ENCODE measurements at regions not wholly inside any gene's neighbourhood (a gene's known extent, or its start where the extent isn't known, plus 50 kb on each side); places are given as distances from the start of the nearest gene placed in this dataset.

- Histone ChIP-seq H3K27ac (ENCODE audit: low read depth in 2 of 2, low read length in 2 of 2) (no peak overlapping the region), H3K9ac (ENCODE audit: low read length in 3 of 3) (no peak overlapping the region), H3K9me3 (ENCODE audit: control insufficient read depth in 2 of 3, insufficient read depth in 1 of 3, low read length in 3 of 3) (peaks cover 2 to 16% (median 3%) of the 10 kb centered on the region in 3 donors), H3K4me3 (ENCODE audit: low read length in 3 of 3) (no peak overlapping the region), H3K27me3 (ENCODE audit: control insufficient read depth, insufficient read depth, low read length) (no peaks in the 10 kb centered on the region), H3K36me3 (ENCODE audit: control insufficient read depth in 2 of 3, insufficient read depth in 3 of 3, low read length in 3 of 3) (no peaks in the 10 kb centered on the region), H3K4me1 (ENCODE audit: control insufficient read depth in 2 of 3, insufficient read depth in 2 of 3, low read depth in 1 of 3, low read length in 3 of 3) (no peaks in the 10 kb centered on the region)
- FAIRE-seq (no peak), DNase-seq (peak in 1 of 5 donors; percentile 5)
- no peak for TF ChIP-seq CTCF (IDR thresholded peaks at IDR 0.05; ENCODE audit: borderline replicate concordance, extremely low read depth, insufficient read depth)
- intact Hi-C loops (cut with DNase I): no loop called here
These were observed 131.7 kb upstream of the THBS2 start for GRCh38 chr6:169385237-169385880.

GRCh38 chr6:169384291-169384690, 130.6 kb upstream of the THBS2 start:
- FAIRE-seq (no peak), DNase-seq (peak in 1 of 5 donors; percentile 3)
- no peak overlapping the region for H3K4me3 ChIP-seq (ENCODE audit: low read length in 3 of 3)
- no peaks in the 10 kb centered on the region for H3K36me3 ChIP-seq (ENCODE audit: control insufficient read depth in 2 of 3, insufficient read depth in 3 of 3, low read length in 3 of 3)
- intact Hi-C loops (cut with DNase I): no loop called here
- TF ChIP-seq CTCF (IDR thresholded peaks at IDR 0.05; ENCODE audit: borderline replicate concordance, extremely low read depth, insufficient read depth): no peak
- H3K27me3 ChIP-seq (ENCODE audit: control insufficient read depth, insufficient read depth, low read length): no peaks in the 10 kb centered on the region
- H3K4me1 ChIP-seq (ENCODE audit: control insufficient read depth in 2 of 3, insufficient read depth in 2 of 3, low read depth in 1 of 3, low read length in 3 of 3): no peaks in the 10 kb centered on the region
- H3K27ac ChIP-seq (ENCODE audit: low read depth in 2 of 2, low read length in 2 of 2): no peak overlapping the region
- no peak overlapping the region for H3K9ac ChIP-seq (ENCODE audit: low read length in 3 of 3)
- H3K9me3 ChIP-seq (ENCODE audit: control insufficient read depth in 2 of 3, insufficient read depth in 1 of 3, low read length in 3 of 3): peaks cover 0 to 9% (median 3%) of the 10 kb centered on the region in 3 donors

- intact Hi-C loops (cut with DNase I): no loop called here
- no peak overlapping the region for H3K4me3 ChIP-seq (ENCODE audit: low read length in 3 of 3)
- FAIRE-seq (no peak), DNase-seq (peak in 2 of 5 donors; percentile 7 to 8)
- H3K36me3 ChIP-seq (ENCODE audit: control insufficient read depth in 2 of 3, insufficient read depth in 3 of 3, low read length in 3 of 3): no peaks in the 10 kb centered on the region
- no peaks in the 10 kb centered on the region for H3K27me3 ChIP-seq (ENCODE audit: control insufficient read depth, insufficient read depth, low read length)
- H3K9me3 ChIP-seq (ENCODE audit: control insufficient read depth in 2 of 3, insufficient read depth in 1 of 3, low read length in 3 of 3): peaks cover 0 to 6% (median 3%) of the 10 kb centered on the region in 3 donors
- H3K9ac ChIP-seq (ENCODE audit: low read length in 3 of 3): no peak overlapping the region
- no peak for TF ChIP-seq CTCF (IDR thresholded peaks at IDR 0.05; ENCODE audit: borderline replicate concordance, extremely low read depth, insufficient read depth)
- no peak overlapping the region for H3K27ac ChIP-seq (ENCODE audit: low read depth in 2 of 2, low read length in 2 of 2)
- H3K4me1 ChIP-seq (ENCODE audit: control insufficient read depth in 2 of 3, insufficient read depth in 2 of 3, low read depth in 1 of 3, low read length in 3 of 3): no peaks in the 10 kb centered on the region
These were observed 129.6 kb upstream of the THBS2 start for GRCh38 chr6:169383265-169383664.

- no peak for TF ChIP-seq CTCF (IDR thresholded peaks at IDR 0.05; ENCODE audit: borderline replicate concordance, extremely low read depth, insufficient read depth)
- Histone ChIP-seq H3K27me3 (ENCODE audit: control insufficient read depth, insufficient read depth, low read length) (no peaks in the 10 kb centered on the region), H3K9ac (ENCODE audit: low read length in 3 of 3) (no peak overlapping the region), H3K4me3 (ENCODE audit: low read length in 3 of 3) (no peak overlapping the region), H3K36me3 (ENCODE audit: control insufficient read depth in 2 of 3, insufficient read depth in 3 of 3, low read length in 3 of 3) (no peaks in the 10 kb centered on the region), H3K9me3 (ENCODE audit: control insufficient read depth in 2 of 3, insufficient read depth in 1 of 3, low read length in 3 of 3) (peaks cover 0 to 5% (median 3%) of the 10 kb centered on the region in 3 donors), H3K4me1 (ENCODE audit: control insufficient read depth in 2 of 3, insufficient read depth in 2 of 3, low read depth in 1 of 3, low read length in 3 of 3) (no peaks in the 10 kb centered on the region), H3K27ac (ENCODE audit: low read depth in 2 of 2, low read length in 2 of 2) (no peak overlapping the region)
- no peak for FAIRE-seq
- intact Hi-C loops (cut with DNase I): no loop called here
- DNase-seq: no peak
These were observed 129.1 kb upstream of the THBS2 start for GRCh38 chr6:169382735-169383134.

Measured in kidney (tissue), 13 donors.